ENCODE measurements at regions not wholly inside any gene's neighbourhood (a gene's known extent, or its start where the extent isn't known, plus 50 kb on each side); places are given as distances from the start of the nearest gene placed in this dataset.

DNA sequence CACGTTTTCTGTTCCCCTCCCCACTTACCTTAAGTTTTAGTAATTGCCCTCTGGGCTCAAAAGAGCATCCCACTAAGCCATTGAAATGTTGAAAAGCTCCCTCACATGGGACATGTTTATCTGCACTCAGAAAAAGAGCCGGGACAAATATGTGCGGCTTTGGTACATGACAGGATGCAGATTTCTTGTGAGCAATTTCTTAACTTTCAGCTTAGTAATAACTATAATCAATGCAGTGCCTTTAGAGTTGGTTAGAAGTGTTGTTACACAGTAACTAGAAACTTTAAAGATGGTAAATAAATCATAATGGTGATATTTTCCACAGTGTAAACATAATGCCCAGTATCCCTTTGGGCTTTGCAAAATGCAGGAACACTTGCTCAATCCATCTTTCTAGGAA lies 89.2 kb downstream of the ZNF365 start:
- no peaks in the 10 kb centered on the region for H3K9me1 ChIP-seq (ENCODE audit: control insufficient read depth, extremely low read depth, insufficient read depth, low read length)
- no peak overlapping the region for H3K4me3 ChIP-seq (ENCODE audit: control insufficient read depth in 2 of 3, extremely low read depth in 1 of 3, insufficient read depth in 2 of 3, low read depth in 1 of 3, low read length in 3 of 3)
- no peak for DNase-seq (ENCODE audit: low read depth, low spot score)
- H3K9me3 ChIP-seq (ENCODE audit: control insufficient read depth, low read depth, low read length): peaks cover 7% of the 10 kb centered on the region
- TF ChIP-seq EZH2 (IDR thresholded peaks at IDR 0.05; ENCODE audit: low read length): no peak
- TF ChIP-seq, protein P1, sequence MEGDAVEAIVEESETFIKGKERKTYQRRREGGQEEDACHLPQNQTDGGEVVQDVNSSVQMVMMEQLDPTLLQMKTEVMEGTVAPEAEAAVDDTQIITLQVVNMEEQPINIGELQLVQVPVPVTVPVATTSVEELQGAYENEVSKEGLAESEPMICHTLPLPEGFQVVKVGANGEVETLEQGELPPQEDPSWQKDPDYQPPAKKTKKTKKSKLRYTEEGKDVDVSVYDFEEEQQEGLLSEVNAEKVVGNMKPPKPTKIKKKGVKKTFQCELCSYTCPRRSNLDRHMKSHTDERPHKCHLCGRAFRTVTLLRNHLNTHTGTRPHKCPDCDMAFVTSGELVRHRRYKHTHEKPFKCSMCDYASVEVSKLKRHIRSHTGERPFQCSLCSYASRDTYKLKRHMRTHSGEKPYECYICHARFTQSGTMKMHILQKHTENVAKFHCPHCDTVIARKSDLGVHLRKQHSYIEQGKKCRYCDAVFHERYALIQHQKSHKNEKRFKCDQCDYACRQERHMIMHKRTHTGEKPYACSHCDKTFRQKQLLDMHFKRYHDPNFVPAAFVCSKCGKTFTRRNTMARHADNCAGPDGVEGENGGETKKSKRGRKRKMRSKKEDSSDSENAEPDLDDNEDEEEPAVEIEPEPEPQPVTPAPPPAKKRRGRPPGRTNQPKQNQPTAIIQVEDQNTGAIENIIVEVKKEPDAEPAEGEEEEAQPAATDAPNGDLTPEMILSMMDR (optimal IDR thresholded peaks at IDR 0.05 in 1 of 3, IDR thresholded peaks at IDR 0.05 in 1 of 3, conservative IDR thresholded peaks at IDR 0.05 in 1 of 3; ENCODE audit: extremely low read depth in 1 of 3, insufficient read depth in 2 of 3, low read length in 3 of 3): no peak
- FAIRE-seq: no peak
- no peaks in the 10 kb centered on the region for H3K36me3 ChIP-seq (ENCODE audit: control insufficient read depth in 2 of 2, extremely low read depth in 1 of 2, insufficient read depth in 2 of 2, low read length in 2 of 2)
- no peak overlapping the region for H2AFZ ChIP-seq (ENCODE audit: control insufficient read depth, low read length)
- H4K20me1 ChIP-seq (ENCODE audit: control insufficient read depth, extremely low read depth, insufficient read depth, low read length): no peaks in the 10 kb centered on the region
- H3K9ac ChIP-seq (ENCODE audit: control insufficient read depth, extremely low read depth, insufficient read depth, low read length): no peak overlapping the region
- no peak overlapping the region for H3K27ac ChIP-seq (ENCODE audit: control insufficient read depth, insufficient read depth, low read length)
- H3K27me3 ChIP-seq (ENCODE audit: control insufficient read depth, extremely low read depth, insufficient read depth, low read length): no peaks in the 10 kb centered on the region
- dilution Hi-C loops (cut with MboI; ENCODE audit: extremely low pct_ligation_motif_present, low sequenced_read_pairs): no loop called here
- H3K4me2 ChIP-seq (ENCODE audit: control insufficient read depth, extremely low read depth, insufficient read depth, low read depth, low read length): no peak overlapping the region
- H3K79me2 ChIP-seq (ENCODE audit: control insufficient read depth, insufficient read depth, low read length): no peaks in the 10 kb centered on the region
- H3K4me1 ChIP-seq (ENCODE audit: control insufficient read depth, extremely low read depth, insufficient read depth, low read length): no peaks in the 10 kb centered on the region

DNA sequence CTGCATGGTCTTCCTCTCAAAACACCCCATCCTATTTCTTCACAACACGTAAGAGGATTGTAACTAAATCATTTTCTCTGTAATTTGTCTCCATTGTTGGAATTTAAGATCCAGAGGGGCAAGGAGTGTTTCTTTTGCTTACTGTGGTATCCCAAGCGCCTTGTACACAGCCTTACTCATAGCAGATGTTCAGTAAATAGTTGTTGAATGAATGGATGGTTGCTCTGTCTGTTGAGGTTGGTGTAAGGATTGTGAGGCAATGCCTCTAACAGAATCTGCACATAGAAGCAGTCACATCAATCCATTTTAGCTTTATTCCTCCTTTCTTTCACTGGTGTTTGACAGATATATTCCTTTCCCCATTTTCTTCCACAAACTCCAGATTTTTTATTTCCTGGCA lies 90.1 kb downstream of the ZNF365 start:
- no peak for FAIRE-seq
- DNase-seq (ENCODE audit: low read depth, low spot score): no peak
- dilution Hi-C loops (cut with MboI; ENCODE audit: extremely low pct_ligation_motif_present, low sequenced_read_pairs): no loop called here
- Histone ChIP-seq H3K27ac (ENCODE audit: control insufficient read depth, insufficient read depth, low read length) (no peak overlapping the region), H3K4me3 (ENCODE audit: control insufficient read depth in 2 of 3, extremely low read depth in 1 of 3, insufficient read depth in 2 of 3, low read depth in 1 of 3, low read length in 3 of 3) (no peak overlapping the region), H3K36me3 (ENCODE audit: control insufficient read depth in 2 of 2, extremely low read depth in 1 of 2, insufficient read depth in 2 of 2, low read length in 2 of 2) (no peaks in the 10 kb centered on the region), H3K9me3 (ENCODE audit: control insufficient read depth, low read depth, low read length) (peaks cover 7% of the 10 kb centered on the region), H3K9me1 (ENCODE audit: control insufficient read depth, extremely low read depth, insufficient read depth, low read length) (no peaks in the 10 kb centered on the region), H3K27me3 (ENCODE audit: control insufficient read depth, extremely low read depth, insufficient read depth, low read length) (no peaks in the 10 kb centered on the region), H3K79me2 (ENCODE audit: control insufficient read depth, insufficient read depth, low read length) (no peaks in the 10 kb centered on the region), H4K20me1 (ENCODE audit: control insufficient read depth, extremely low read depth, insufficient read depth, low read length) (no peaks in the 10 kb centered on the region), H3K4me1 (ENCODE audit: control insufficient read depth, extremely low read depth, insufficient read depth, low read length) (no peaks in the 10 kb centered on the region), H2AFZ (ENCODE audit: control insufficient read depth, low read length) (no peak overlapping the region), H3K9ac (ENCODE audit: control insufficient read depth, extremely low read depth, insufficient read depth, low read length) (no peak overlapping the region), H3K4me2 (ENCODE audit: control insufficient read depth, extremely low read depth, insufficient read depth, low read depth, low read length) (no peak overlapping the region)
- TF ChIP-seq EZH2 (IDR thresholded peaks at IDR 0.05; ENCODE audit: low read length): no peak

DNA sequence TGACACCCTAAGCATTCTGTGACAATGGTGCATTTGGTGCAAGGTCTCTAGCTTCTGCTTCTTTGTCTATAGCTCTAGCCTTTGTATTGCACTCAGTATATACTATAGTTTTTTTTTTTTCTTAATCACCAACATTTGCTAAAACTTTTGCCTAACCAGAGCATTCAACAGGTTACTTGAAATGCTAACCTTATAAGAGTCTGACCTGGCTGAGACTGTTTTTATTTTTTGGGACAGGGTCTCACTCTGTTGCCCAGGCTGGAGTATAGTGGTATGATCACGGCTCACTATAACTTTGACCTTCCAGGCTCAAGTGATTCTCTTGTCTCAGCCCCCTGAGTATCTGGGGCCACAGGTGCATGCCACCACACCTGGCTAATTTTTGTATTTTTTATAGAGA lies 92.4 kb downstream of the ZNF365 start:
- Histone ChIP-seq H2AFZ (ENCODE audit: control insufficient read depth, low read length) (no peak overlapping the region), H3K4me2 (ENCODE audit: control insufficient read depth, extremely low read depth, insufficient read depth, low read depth, low read length) (no peak overlapping the region), H3K9me3 (ENCODE audit: control insufficient read depth, low read depth, low read length) (peaks cover 7% of the 10 kb centered on the region), H3K9me1 (ENCODE audit: control insufficient read depth, extremely low read depth, insufficient read depth, low read length) (no peaks in the 10 kb centered on the region), H3K4me1 (ENCODE audit: control insufficient read depth, extremely low read depth, insufficient read depth, low read length) (no peaks in the 10 kb centered on the region), H3K27ac (ENCODE audit: control insufficient read depth, insufficient read depth, low read length) (no peak overlapping the region), H3K36me3 (ENCODE audit: control insufficient read depth in 2 of 2, extremely low read depth in 1 of 2, insufficient read depth in 2 of 2, low read length in 2 of 2) (no peaks in the 10 kb centered on the region), H4K20me1 (ENCODE audit: control insufficient read depth, extremely low read depth, insufficient read depth, low read length) (no peaks in the 10 kb centered on the region), H3K4me3 (ENCODE audit: control insufficient read depth in 2 of 3, extremely low read depth in 1 of 3, insufficient read depth in 2 of 3, low read depth in 1 of 3, low read length in 3 of 3) (no peak overlapping the region), H3K79me2 (ENCODE audit: control insufficient read depth, insufficient read depth, low read length) (no peaks in the 10 kb centered on the region), H3K27me3 (ENCODE audit: control insufficient read depth, extremely low read depth, insufficient read depth, low read length) (no peaks in the 10 kb centered on the region), H3K9ac (ENCODE audit: control insufficient read depth, extremely low read depth, insufficient read depth, low read length) (no peak overlapping the region)
- no peak for TF ChIP-seq EZH2 (IDR thresholded peaks at IDR 0.05; ENCODE audit: low read length)
- TF ChIP-seq, protein P1 (optimal IDR thresholded peaks at IDR 0.05 in 1 of 3, IDR thresholded peaks at IDR 0.05 in 1 of 3, conservative IDR thresholded peaks at IDR 0.05 in 1 of 3; ENCODE audit: extremely low read depth in 1 of 3, insufficient read depth in 2 of 3, low read length in 3 of 3): no peak
- dilution Hi-C loops (cut with MboI; ENCODE audit: extremely low pct_ligation_motif_present, low sequenced_read_pairs): no loop called here
- DNase-seq (ENCODE audit: low read depth, low spot score) (no peak), FAIRE-seq (no peak)
